ENCODE measurements at regions not wholly inside any gene's neighbourhood (a gene's known extent, or its start where the extent isn't known, plus 50 kb on each side); places are given as distances from the start of the nearest gene placed in this dataset.

- Histone ChIP-seq H3K27ac (no peak overlapping the region), H3F3A (ENCODE audit: insufficient read depth, low read depth) (no peaks in the 10 kb centered on the region), H2AFZ (no peak overlapping the region), H3K4me1 (replicated peaks; ENCODE audit: insufficient read depth) (peaks cover 25% of the 10 kb centered on the region), H3K79me2 (ENCODE audit: low read depth) (no peaks in the 10 kb centered on the region), H3K27me3 (ENCODE audit: insufficient read depth, low read depth) (no peaks in the 10 kb centered on the region), H3K9me3 (ENCODE audit: insufficient read depth, low read depth) (no peaks in the 10 kb centered on the region; the same call in 1 of the 2 replicates), H3K36me3 (ENCODE audit: low read depth) (no peaks in the 10 kb centered on the region), H3K4me3 (no peak overlapping the region), H3K4me2 (no peak overlapping the region), H4K20me1 (ENCODE audit: insufficient read depth) (no peaks in the 10 kb centered on the region), H3K9me2 (ENCODE audit: insufficient read depth) (no peaks in the 10 kb centered on the region)
- ChIA-PET POLR2A (ENCODE audit: unreplicated experiment) (interaction anchor here (0.6 to 0.7 kb wide), 2 partner anchors 39 to 158 kb away, joined by 3 to 4 read pairs; no protein-coding TSS in a partner anchor), CTCF (interaction anchor here (0.7 to 2.4 kb wide), 8 partner anchors 39 to 258 kb away, joined by 3 to 12 read pairs (median 4); no protein-coding TSS in a partner anchor)
- no TSS peak for BruUV-seq (replicated peaks)
- intact Hi-C loops (cut with micrococcal nuclease; ENCODE audit: unreplicated experiment), result loop anchor here (1.0 to 5.0 kb wide), 4 partner anchors 39 to 260 kb away; no protein-coding TSS in a partner anchor
- no peak for DNase-seq
- TF ChIP-seq EZH2 (IDR thresholded peaks at IDR 0.05; ENCODE audit: low read depth), result no peak
- TF ChIP-seq CTCF (conservative IDR thresholded peaks at IDR 0.05), result no peak; the same call in 1 of the 2 replicates
Observed at GRCh38 chr14:34098985-34099349, 148.1 kb upstream of the EGLN3 start.

GRCh38 chr14:34098045-34098984 lies 147.4 kb upstream of the EGLN3 start:
- peaks cover 29% of the 10 kb centered on the region for H3K4me1 ChIP-seq (replicated peaks; ENCODE audit: insufficient read depth)
- no peaks in the 10 kb centered on the region; the same call in 1 of the 2 replicates for H3K9me3 ChIP-seq (ENCODE audit: insufficient read depth, low read depth)
- no peaks in the 10 kb centered on the region for H4K20me1 ChIP-seq (ENCODE audit: insufficient read depth)
- no peaks in the 10 kb centered on the region for H3K36me3 ChIP-seq (ENCODE audit: low read depth)
- H3K79me2 ChIP-seq (ENCODE audit: low read depth), result no peaks in the 10 kb centered on the region
- CTCF ChIA-PET, result interaction anchor here (0.6 to 2.4 kb wide), 9 partner anchors 38 to 258 kb away, joined by 3 to 12 read pairs (median 4); no protein-coding TSS in a partner anchor
- no peaks in the 10 kb centered on the region for H3K27me3 ChIP-seq (ENCODE audit: insufficient read depth, low read depth)
- H3K9me2 ChIP-seq (ENCODE audit: insufficient read depth), result no peaks in the 10 kb centered on the region
- no peak overlapping the region for H3K27ac ChIP-seq
- H3K4me2 ChIP-seq, result peak overlapping the region; percentile 49
- H3F3A ChIP-seq (ENCODE audit: insufficient read depth, low read depth), result no peaks in the 10 kb centered on the region
- POLR2A ChIA-PET (ENCODE audit: unreplicated experiment), result interaction anchor here (0.5 to 0.7 kb wide), 4 partner anchors 38 to 250 kb away, joined by 3 to 7 read pairs (median 4); no protein-coding TSS in a partner anchor
- no peak overlapping the region for H3K4me3 ChIP-seq
- peak; percentile 43 to 75 for DNase-seq
- TF ChIP-seq EZH2 (IDR thresholded peaks at IDR 0.05; ENCODE audit: low read depth) (no peak), CTCF (conservative IDR thresholded peaks at IDR 0.05) (peak; percentile 75)
- intact Hi-C loops (cut with micrococcal nuclease; ENCODE audit: unreplicated experiment), result loop anchor here (1.0 to 5.0 kb wide), 4 partner anchors 38 to 259 kb away; no protein-coding TSS in a partner anchor
- BruUV-seq (replicated peaks), result no TSS peak
- no peak overlapping the region for H2AFZ ChIP-seq

- Histone ChIP-seq H3K27ac (no peak overlapping the region), H2AFZ (no peak overlapping the region)
Observed at GRCh38 chr14:34097644-34098043, 146.8 kb upstream of the EGLN3 start.

More at GRCh38 chr14:34097644-34098043, 146.8 kb upstream of the EGLN3 start:
- Histone ChIP-seq H3K4me3 (no peak overlapping the region), H3K4me2 (no peak overlapping the region), H3K36me3 (ENCODE audit: low read depth) (no peaks in the 10 kb centered on the region), H4K20me1 (ENCODE audit: insufficient read depth) (no peaks in the 10 kb centered on the region), H3K4me1 (replicated peaks; ENCODE audit: insufficient read depth) (peaks cover 29% of the 10 kb centered on the region), H3K27me3 (ENCODE audit: insufficient read depth, low read depth) (no peaks in the 10 kb centered on the region), H3K9me2 (ENCODE audit: insufficient read depth) (no peaks in the 10 kb centered on the region), H3K9me3 (ENCODE audit: insufficient read depth, low read depth) (no peaks in the 10 kb centered on the region; the same call in 1 of the 2 replicates), H3K79me2 (ENCODE audit: low read depth) (no peaks in the 10 kb centered on the region), H3F3A (ENCODE audit: insufficient read depth, low read depth) (no peaks in the 10 kb centered on the region)
- TF ChIP-seq EZH2 (IDR thresholded peaks at IDR 0.05; ENCODE audit: low read depth) (no peak), CTCF (conservative IDR thresholded peaks at IDR 0.05) (no peak)
- intact Hi-C loops (cut with micrococcal nuclease; ENCODE audit: unreplicated experiment), result loop anchor here (1.0 to 5.0 kb wide), 4 partner anchors 37 to 258 kb away; no protein-coding TSS in a partner anchor
- ChIA-PET POLR2A (ENCODE audit: unreplicated experiment) (no interaction called here), CTCF (interaction anchor here (2.4 kb wide), 1 partner anchor 249 kb away, joined by 12 read pairs; no protein-coding TSS in a partner anchor)
- no TSS peak for BruUV-seq (replicated peaks)
- DNase-seq, result no peak
